OCI-LY1 (cell line): ENCODE measurements at regions not wholly inside any gene's neighbourhood (a gene's known extent, or its start where the extent isn't known, plus 50 kb on each side); places are given as distances from the start of the nearest gene placed in this dataset.

ENCODE experiments used
- EZH2 ChIP-seq: fragments of 200-600 bp; sonication (generic), shearing (Covaris generic); IDR thresholded peaks from 2 replicates; pipeline ENCODE4 v1.8.0; 2017; ENCODE audit warnings: borderline replicate concordance, mixed run types, mild to moderate bottlenecking, antibody characterized with exemption, low read length, moderate library complexity, mixed read lengths
- TF ChIP-seq, protein P1 (sequence below): fragments of 200-600 bp; sonication (generic), shearing (Covaris generic); IDR thresholded peaks from 2 replicates; pipeline ENCODE4 v1.5.1; 2017; ENCODE audit warnings: mild to moderate bottlenecking, antibody characterized with exemption, low read length, moderate library complexity, mixed read lengths

- TF ChIP-seq, protein P1, sequence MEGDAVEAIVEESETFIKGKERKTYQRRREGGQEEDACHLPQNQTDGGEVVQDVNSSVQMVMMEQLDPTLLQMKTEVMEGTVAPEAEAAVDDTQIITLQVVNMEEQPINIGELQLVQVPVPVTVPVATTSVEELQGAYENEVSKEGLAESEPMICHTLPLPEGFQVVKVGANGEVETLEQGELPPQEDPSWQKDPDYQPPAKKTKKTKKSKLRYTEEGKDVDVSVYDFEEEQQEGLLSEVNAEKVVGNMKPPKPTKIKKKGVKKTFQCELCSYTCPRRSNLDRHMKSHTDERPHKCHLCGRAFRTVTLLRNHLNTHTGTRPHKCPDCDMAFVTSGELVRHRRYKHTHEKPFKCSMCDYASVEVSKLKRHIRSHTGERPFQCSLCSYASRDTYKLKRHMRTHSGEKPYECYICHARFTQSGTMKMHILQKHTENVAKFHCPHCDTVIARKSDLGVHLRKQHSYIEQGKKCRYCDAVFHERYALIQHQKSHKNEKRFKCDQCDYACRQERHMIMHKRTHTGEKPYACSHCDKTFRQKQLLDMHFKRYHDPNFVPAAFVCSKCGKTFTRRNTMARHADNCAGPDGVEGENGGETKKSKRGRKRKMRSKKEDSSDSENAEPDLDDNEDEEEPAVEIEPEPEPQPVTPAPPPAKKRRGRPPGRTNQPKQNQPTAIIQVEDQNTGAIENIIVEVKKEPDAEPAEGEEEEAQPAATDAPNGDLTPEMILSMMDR: no peak
- no peak for TF ChIP-seq EZH2
Observed at GRCh38 chr18:78768221-78768620, 211.4 kb upstream of the SALL3 start.
